ENCODE measurements at regions not wholly inside any gene's neighbourhood (a gene's known extent, or its start where the extent isn't known, plus 50 kb on each side); places are given as distances from the start of the nearest gene placed in this dataset.

- TF ChIP-seq CTCF (IDR thresholded peaks at IDR 0.05) (no peak), EP300 (IDR thresholded peaks at IDR 0.05) (no peak), POLR2A (IDR thresholded peaks at IDR 0.05) (no peak)
Observed at GRCh38 chr5:81881595-81881994, 90.2 kb upstream of the ATG10 start.
